Gastroesophageal sphincter (tissue), 3 donors: ENCODE measurements at regions not wholly inside any gene's neighbourhood (a gene's known extent, or its start where the extent isn't known, plus 50 kb on each side); places are given as distances from the start of the nearest gene placed in this dataset.

Experiments
- POLR2A ChIP-seq, 2 donors: fragments of 450-650 bp; IDR thresholded peaks; one replicate each; pipeline ENCODE4 v1.6.1; 2017; ENCODE audit warnings: antibody characterized with exemption in 2 of 2, mild to moderate bottlenecking in 2 of 2, moderate library complexity in 1 of 2
- TF ChIP-seq, protein P1 (sequence below), 4 experiments: fragments of 200-600 bp in 2 of 4; fragments of 450-650 bp in 2 of 4; sonication (generic) in 1 of 4; IDR thresholded peaks; one replicate each; pipeline ENCODE4 v1.5.1; 2017 to 2019; ENCODE audit warnings: antibody characterized with exemption in 4 of 4, mild to moderate bottlenecking in 2 of 4, moderate library complexity in 2 of 4

DNA sequence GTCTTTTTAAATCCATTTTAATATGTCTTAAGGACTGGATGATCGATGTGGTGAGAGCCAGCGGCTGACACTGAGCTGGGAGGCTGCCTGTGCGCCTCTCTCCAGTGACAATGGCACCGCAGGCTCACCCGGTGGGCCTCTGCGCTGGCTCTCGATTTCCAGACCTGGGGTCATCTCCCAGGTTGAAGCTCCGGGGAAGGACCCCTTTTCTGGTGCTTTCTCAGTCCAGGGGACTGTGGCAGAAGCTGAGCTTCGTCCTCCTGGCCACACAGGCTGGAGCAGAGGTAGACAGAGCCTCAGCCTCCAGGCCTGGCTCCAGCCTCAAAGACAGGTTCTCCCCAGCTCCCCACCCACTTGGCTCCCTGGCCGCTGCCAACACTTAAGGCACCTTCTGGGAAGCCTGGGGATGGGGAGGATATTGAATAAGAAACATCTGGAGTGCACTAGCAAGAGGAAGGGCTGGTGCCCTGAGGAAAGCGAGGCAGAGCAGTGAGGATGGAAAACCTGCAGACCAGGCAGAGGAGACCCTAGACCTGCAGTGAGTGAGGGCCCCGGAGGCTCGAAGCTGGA lies 154.2 kb upstream of the SMAD3 start:
- no peak for TF ChIP-seq POLR2A (IDR thresholded peaks at IDR 0.05)
- TF ChIP-seq, protein P1, sequence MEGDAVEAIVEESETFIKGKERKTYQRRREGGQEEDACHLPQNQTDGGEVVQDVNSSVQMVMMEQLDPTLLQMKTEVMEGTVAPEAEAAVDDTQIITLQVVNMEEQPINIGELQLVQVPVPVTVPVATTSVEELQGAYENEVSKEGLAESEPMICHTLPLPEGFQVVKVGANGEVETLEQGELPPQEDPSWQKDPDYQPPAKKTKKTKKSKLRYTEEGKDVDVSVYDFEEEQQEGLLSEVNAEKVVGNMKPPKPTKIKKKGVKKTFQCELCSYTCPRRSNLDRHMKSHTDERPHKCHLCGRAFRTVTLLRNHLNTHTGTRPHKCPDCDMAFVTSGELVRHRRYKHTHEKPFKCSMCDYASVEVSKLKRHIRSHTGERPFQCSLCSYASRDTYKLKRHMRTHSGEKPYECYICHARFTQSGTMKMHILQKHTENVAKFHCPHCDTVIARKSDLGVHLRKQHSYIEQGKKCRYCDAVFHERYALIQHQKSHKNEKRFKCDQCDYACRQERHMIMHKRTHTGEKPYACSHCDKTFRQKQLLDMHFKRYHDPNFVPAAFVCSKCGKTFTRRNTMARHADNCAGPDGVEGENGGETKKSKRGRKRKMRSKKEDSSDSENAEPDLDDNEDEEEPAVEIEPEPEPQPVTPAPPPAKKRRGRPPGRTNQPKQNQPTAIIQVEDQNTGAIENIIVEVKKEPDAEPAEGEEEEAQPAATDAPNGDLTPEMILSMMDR (IDR thresholded peaks at IDR 0.05) = no peak
